Ishikawa (cell line): ENCODE measurements at regions not wholly inside any gene's neighbourhood (a gene's known extent, or its start where the extent isn't known, plus 50 kb on each side); places are given as distances from the start of the nearest gene placed in this dataset.

Source experiments
- CEBPB ChIP-seq: IDR thresholded peaks from 2 replicates; pipeline ENCODE4 v1.6.1; 2012
- CREB1 ChIP-seq: IDR thresholded peaks from 2 replicates; pipeline ENCODE4 v1.6.1; 2012; ENCODE audit warnings: low read depth
- EGR1 ChIP-seq: IDR thresholded peaks from 2 replicates; pipeline ENCODE4 v1.6.1; 2012
- EP300 ChIP-seq: IDR thresholded peaks from 2 replicates; pipeline ENCODE4 v1.6.1; 2012; ENCODE audit warnings: borderline replicate concordance
- FOXM1 ChIP-seq: IDR thresholded peaks from 2 replicates; pipeline ENCODE4 v1.6.1; 2012; ENCODE audit warnings: low read depth, borderline replicate concordance
- NFIC ChIP-seq: IDR thresholded peaks from 2 replicates; pipeline ENCODE4 v1.6.1; 2012
- RAD21 ChIP-seq: IDR thresholded peaks from 2 replicates; pipeline ENCODE4 v1.6.1; 2012; ENCODE audit warnings: low read depth
- REST ChIP-seq: IDR thresholded peaks from 2 replicates; pipeline ENCODE4 v1.6.1; 2012; ENCODE audit warnings: low read depth, mild to moderate bottlenecking
- TAF1 ChIP-seq: IDR thresholded peaks from 2 replicates; pipeline ENCODE4 v1.6.1; 2012; ENCODE audit warnings: low read depth, mild to moderate bottlenecking
- TCF12 ChIP-seq: IDR thresholded peaks from 2 replicates; pipeline ENCODE4 v1.6.1; 2012; ENCODE audit warnings: low read depth
- TEAD4 ChIP-seq: IDR thresholded peaks from 2 replicates; pipeline ENCODE4 v1.6.1; 2012
- YY1 ChIP-seq: IDR thresholded peaks from 2 replicates; pipeline ENCODE4 v1.6.1; 2012; ENCODE audit warnings: low read depth
- ZBTB7A ChIP-seq: IDR thresholded peaks from 2 replicates; pipeline ENCODE4 v1.6.1; 2012; ENCODE audit warnings: low read depth
- TF ChIP-seq, protein P1 (sequence below): IDR thresholded peaks from 2 replicates; pipeline ENCODE4 v1.6.1; 2012
- TF ChIP-seq, protein P2 (sequence below): IDR thresholded peaks from 2 replicates; pipeline ENCODE4 v1.6.1; 2012

DNA sequence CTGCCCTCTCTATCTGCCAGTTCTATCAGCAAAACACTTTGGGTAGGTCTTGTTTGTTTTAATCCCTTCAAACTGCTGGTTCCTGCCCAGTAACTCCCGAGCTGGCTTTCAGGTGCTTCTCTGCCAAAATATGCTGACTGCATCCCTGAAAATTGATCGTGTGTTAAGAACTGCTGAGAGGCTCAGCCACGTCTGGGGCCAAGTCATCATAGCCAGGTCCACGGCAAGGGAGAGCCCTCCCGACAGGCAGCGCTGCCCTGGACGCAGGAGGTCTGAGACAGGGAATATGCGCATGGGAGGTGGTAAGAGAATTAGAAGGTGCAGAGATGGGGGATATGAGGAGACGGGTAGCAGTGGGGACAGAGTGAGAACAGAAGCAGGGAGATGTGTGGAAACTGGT lies 179.7 kb upstream of the TOPAZ1 start:
- TF ChIP-seq, protein P1, sequence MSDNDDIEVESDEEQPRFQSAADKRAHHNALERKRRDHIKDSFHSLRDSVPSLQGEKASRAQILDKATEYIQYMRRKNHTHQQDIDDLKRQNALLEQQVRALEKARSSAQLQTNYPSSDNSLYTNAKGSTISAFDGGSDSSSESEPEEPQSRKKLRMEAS, result no peak
- TF ChIP-seq, protein P2, sequence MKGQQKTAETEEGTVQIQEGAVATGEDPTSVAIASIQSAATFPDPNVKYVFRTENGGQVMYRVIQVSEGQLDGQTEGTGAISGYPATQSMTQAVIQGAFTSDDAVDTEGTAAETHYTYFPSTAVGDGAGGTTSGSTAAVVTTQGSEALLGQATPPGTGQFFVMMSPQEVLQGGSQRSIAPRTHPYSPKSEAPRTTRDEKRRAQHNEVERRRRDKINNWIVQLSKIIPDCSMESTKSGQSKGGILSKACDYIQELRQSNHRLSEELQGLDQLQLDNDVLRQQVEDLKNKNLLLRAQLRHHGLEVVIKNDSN, result no peak
- TF ChIP-seq FOXM1 (no peak), RAD21 (no peak), CREB1 (no peak), TCF12 (no peak), EP300 (no peak), EGR1 (no peak), CEBPB (no peak), NFIC (no peak), REST (no peak), TAF1 (no peak)

GRCh38 chr3:44065311-44066094 lies 176.2 kb upstream of the TOPAZ1 start:
- no peak for TF ChIP-seq REST
- TF ChIP-seq TAF1, result no peak
- TF ChIP-seq FOXM1, result no peak
- TF ChIP-seq ZBTB7A, result no peak
- no peak for TF ChIP-seq EP300
- no peak for TF ChIP-seq EGR1
- TF ChIP-seq TCF12, result no peak
- TF ChIP-seq TEAD4, result no peak
- TF ChIP-seq NFIC, result no peak
- TF ChIP-seq CEBPB, result no peak

DNA sequence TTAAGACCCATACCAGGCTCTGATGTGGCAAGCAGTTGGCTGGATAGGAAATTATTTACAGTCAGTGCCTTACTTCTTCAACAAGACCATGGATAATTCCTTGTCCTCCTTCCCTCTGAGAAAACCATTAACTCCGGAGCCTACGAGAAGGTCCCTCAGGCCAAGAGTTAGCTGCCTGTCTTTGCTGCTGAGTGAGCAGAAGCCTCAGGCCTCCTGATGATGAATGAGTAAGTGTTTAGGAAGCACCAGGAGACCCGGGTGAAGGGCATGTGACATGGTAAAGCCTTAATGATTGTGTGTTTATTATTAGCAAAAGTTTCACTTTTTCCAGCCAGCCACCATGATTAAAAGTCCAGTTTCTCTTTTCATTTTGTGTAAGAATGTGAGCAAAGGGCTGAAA lies 174.9 kb upstream of the TOPAZ1 start:
- TF ChIP-seq NFIC, result no peak
- TF ChIP-seq REST, result no peak
- no peak for TF ChIP-seq TAF1
- TF ChIP-seq ZBTB7A, result no peak
- TF ChIP-seq, protein P2, result no peak
- TF ChIP-seq CEBPB, result no peak
- TF ChIP-seq CREB1, result no peak
- TF ChIP-seq EP300, result no peak
- TF ChIP-seq RAD21, result no peak
- no peak for TF ChIP-seq TCF12
- TF ChIP-seq FOXM1, result no peak
- TF ChIP-seq, protein P1, result no peak
- no peak for TF ChIP-seq EGR1
- no peak for TF ChIP-seq YY1

DNA sequence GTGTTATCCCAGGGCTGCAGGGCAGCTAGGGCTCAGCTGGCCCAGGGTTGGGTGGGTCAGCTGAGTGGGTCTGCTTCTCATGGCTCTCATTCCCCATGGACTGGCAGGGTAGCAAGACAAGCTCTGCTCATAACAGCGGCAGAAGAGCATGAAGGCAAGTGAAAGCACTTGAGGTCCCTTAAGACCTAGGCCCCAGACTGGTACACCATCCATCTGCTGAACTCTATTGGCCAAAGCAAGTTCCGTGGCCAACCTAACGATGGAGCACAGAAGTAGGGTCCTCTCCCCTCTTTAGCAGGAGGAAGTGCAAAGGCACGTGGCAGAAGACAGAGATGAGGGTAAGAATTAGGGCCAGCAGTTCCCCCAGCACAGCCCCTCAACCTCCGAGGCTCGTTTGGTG lies 174.3 kb upstream of the TOPAZ1 start:
- TF ChIP-seq FOXM1 (no peak), TEAD4 (no peak), EP300 (no peak)

- no peak for TF ChIP-seq EP300
- TF ChIP-seq CREB1, result no peak
- TF ChIP-seq, protein P2, result no peak
- TF ChIP-seq, protein P1, result no peak
- no peak for TF ChIP-seq TCF12
- no peak for TF ChIP-seq REST
- TF ChIP-seq CEBPB, result no peak
- no peak for TF ChIP-seq EGR1
- TF ChIP-seq TAF1, result no peak
- TF ChIP-seq TEAD4, result no peak
- no peak for TF ChIP-seq NFIC
- no peak for TF ChIP-seq ZBTB7A
- TF ChIP-seq RAD21, result no peak
- no peak for TF ChIP-seq FOXM1
- no peak for TF ChIP-seq YY1
Observed at GRCh38 chr3:44068753-44069152, 172.9 kb upstream of the TOPAZ1 start.
